Activated T-helper 2 cell treated with anti-CD3 and anti-CD28 coated beads, Interferon-gamma antibody, Interleukin-2, Interleukin-4, amounts not matched to agents 10 μg/mL and 5 μg/mL and 100 μg/mL, durations not matched to agents 14 hours and 24 hours and 36 hours (primary cell): ENCODE measurements at regions not wholly inside any gene's neighbourhood (a gene's known extent, or its start where the extent isn't known, plus 50 kb on each side); places are given as distances from the start of the nearest gene placed in this dataset.

Experiments used
- DNase-seq: peaks from one replicate; pipeline ENCODE4 v3.0.0; 2021; ENCODE audit warnings: low spot score
- H3K27ac Mint-ChIP-seq: one replicate; pipeline ENCODE4 v1.8.0; 2021; ENCODE audit warnings: mixed read lengths
- H3K27me3 Mint-ChIP-seq: one replicate; pipeline ENCODE4 v1.8.0; 2021; ENCODE audit warnings: low read depth, mixed read lengths
- H3K36me3 Mint-ChIP-seq: one replicate; pipeline ENCODE4 v1.8.0; 2021; ENCODE audit warnings: low read depth, mixed read lengths
- H3K4me1 Mint-ChIP-seq: one replicate; pipeline ENCODE4 v1.8.0; 2021; ENCODE audit warnings: low read depth, mixed read lengths
- H3K4me3 Mint-ChIP-seq: one replicate; pipeline ENCODE4 v1.8.0; 2021; ENCODE audit warnings: low read depth, mild to moderate bottlenecking, moderate library complexity, mixed read lengths
- H3K9me3 Mint-ChIP-seq: one replicate; pipeline ENCODE4 v1.8.0; 2021; ENCODE audit warnings: mixed read lengths
- intact Hi-C: fragments of 100-400 bp; cut with micrococcal nuclease; formaldehyde crosslinking; loops from one replicate; pipeline ENCODE4 v1.15.1; 2023

GRCh38 chr4:122203407-122203806 is 51.3 kb downstream of the BLTP1 start:
- H3K27ac Mint-ChIP-seq = no peak overlapping the region
- no peaks in the 10 kb centered on the region for H3K9me3 Mint-ChIP-seq
- no peak overlapping the region for H3K4me3 Mint-ChIP-seq
- no peak for DNase-seq
- H3K27me3 Mint-ChIP-seq = no peaks in the 10 kb centered on the region
- intact Hi-C loops = no loop called here
- no peaks in the 10 kb centered on the region for H3K4me1 Mint-ChIP-seq
- H3K36me3 Mint-ChIP-seq = peaks cover 24% of the 10 kb centered on the region

- H3K4me3 Mint-ChIP-seq = no peak overlapping the region
- no peak for DNase-seq
- H3K27ac Mint-ChIP-seq = no peak overlapping the region
- H3K36me3 Mint-ChIP-seq = peaks cover 30% of the 10 kb centered on the region
- no peaks in the 10 kb centered on the region for H3K27me3 Mint-ChIP-seq
- intact Hi-C loops = no loop called here
- no peaks in the 10 kb centered on the region for H3K4me1 Mint-ChIP-seq
- H3K9me3 Mint-ChIP-seq = no peaks in the 10 kb centered on the region
These were observed 53.6 kb downstream of the BLTP1 start for GRCh38 chr4:122205687-122206086.

DNA sequence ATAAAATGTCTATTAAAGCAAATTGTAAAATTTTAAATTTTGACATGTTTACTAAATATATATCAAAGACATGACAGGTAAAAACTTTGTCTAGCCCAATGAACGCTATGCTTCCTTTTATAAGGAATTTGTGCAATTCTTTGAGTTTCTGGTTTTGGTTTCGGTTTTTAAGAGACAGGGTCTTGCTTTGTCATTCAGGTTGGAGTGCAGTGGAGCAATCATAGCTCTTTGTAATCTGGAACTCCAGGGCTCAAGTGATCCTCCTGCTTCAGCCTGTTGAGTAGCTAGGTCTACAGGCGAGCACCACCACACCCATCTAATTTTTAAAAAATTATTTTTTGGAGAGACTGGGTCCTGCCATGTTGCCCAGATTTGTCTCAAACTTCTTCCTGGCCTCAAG is 60.7 kb downstream of the BLTP1 start:
- intact Hi-C loops = no loop called here
- peaks cover 46% of the 10 kb centered on the region for H3K36me3 Mint-ChIP-seq
- H3K27me3 Mint-ChIP-seq = no peaks in the 10 kb centered on the region

DNA sequence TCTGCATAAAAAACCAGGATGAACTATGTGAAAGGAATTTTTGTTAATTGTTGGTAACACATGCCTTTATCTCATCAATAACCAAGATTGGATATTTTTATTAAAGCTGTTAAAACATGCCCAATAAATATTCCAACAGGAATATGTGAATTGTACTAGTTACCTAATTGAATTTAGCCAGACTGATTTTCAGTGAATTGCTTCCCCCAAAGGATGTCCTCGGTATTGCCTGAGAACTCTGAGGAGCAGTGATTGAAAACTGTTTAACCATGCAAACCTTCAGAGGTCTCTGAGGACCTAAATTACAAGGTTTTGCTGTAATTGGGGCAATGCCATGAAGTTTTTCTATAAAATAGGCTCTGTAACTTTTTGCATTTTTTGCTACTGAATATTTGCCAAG is 66.6 kb downstream of the BLTP1 start:
- Mint-ChIP-seq H3K4me3 (no peak overlapping the region), H3K27ac (no peak overlapping the region), H3K4me1 (peaks cover 17% of the 10 kb centered on the region), H3K36me3 (peaks cover 37% of the 10 kb centered on the region), H3K27me3 (no peaks in the 10 kb centered on the region), H3K9me3 (peaks cover 4% of the 10 kb centered on the region)
- DNase-seq = no peak
- intact Hi-C loops = no loop called here

More for the DNA sequence above, 60.7 kb downstream of the BLTP1 start:
- DNase-seq = no peak
- Mint-ChIP-seq H3K4me3 (no peak overlapping the region), H3K4me1 (peaks cover 14% of the 10 kb centered on the region), H3K27ac (no peak overlapping the region), H3K9me3 (peaks cover 4% of the 10 kb centered on the region)

GRCh38 chr4:122219356-122219755 is 67.2 kb downstream of the BLTP1 start:
- Mint-ChIP-seq H3K4me3 (no peak overlapping the region), H3K27ac (no peak overlapping the region), H3K4me1 (peaks cover 17% of the 10 kb centered on the region), H3K36me3 (peaks cover 37% of the 10 kb centered on the region), H3K27me3 (no peaks in the 10 kb centered on the region), H3K9me3 (peaks cover 4% of the 10 kb centered on the region)
- intact Hi-C loops = no loop called here
- DNase-seq = no peak

DNA sequence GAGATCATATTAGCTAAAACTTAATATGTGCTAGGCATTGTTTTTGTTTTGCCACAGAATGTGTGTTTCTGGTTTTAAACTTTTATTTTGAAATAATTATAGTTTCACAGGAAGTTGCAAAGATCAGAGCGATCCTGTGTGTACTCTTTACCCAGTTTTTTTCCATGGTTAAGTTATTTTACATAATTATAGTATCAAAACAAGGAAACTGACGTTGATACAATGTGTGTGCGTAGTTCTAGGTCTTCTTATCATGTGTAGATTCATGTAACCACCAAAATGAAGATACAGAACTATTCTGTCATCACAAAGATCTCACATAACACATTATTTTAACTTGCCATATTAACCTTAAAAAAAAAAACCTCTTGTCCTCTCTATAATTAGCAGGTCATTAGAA is 69.2 kb downstream of the BLTP1 start:
- no peak overlapping the region for H3K4me3 Mint-ChIP-seq
- intact Hi-C loops = no loop called here

GRCh38 chr4:122224348-122224747 is 72.2 kb downstream of the BLTP1 start:
- peaks cover 23% of the 10 kb centered on the region for H3K36me3 Mint-ChIP-seq

More for the DNA sequence above, 69.2 kb downstream of the BLTP1 start:
- Mint-ChIP-seq H3K27ac (no peak overlapping the region), H3K4me1 (peaks cover 17% of the 10 kb centered on the region), H3K36me3 (peaks cover 27% of the 10 kb centered on the region), H3K9me3 (no peaks in the 10 kb centered on the region), H3K27me3 (no peaks in the 10 kb centered on the region)
- DNase-seq = no peak

DNA sequence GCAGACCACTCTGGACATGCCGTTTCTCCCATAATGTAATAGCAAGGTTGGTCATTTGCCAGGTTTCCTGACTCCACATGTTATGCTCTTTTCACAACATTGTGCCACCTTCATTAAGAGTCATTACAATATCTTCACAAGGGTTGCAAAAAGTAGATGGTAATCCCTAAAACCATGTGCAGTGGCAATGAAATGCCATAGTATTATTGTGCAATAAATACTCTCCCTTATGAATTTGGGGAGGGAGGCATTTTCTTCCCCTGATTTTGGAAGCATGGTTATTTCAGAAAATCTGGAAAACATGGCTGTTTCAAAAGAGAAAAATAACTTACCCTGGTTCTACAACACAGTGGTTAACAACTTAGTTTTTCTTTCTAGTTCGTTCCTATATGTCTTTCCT is 75.1 kb downstream of the BLTP1 start:
- Mint-ChIP-seq H3K4me3 (no peak overlapping the region), H3K27me3 (no peaks in the 10 kb centered on the region), H3K4me1 (no peaks in the 10 kb centered on the region), H3K36me3 (peaks cover 23% of the 10 kb centered on the region), H3K27ac (no peak overlapping the region), H3K9me3 (no peaks in the 10 kb centered on the region)
- DNase-seq = no peak
- intact Hi-C loops = no loop called here

More at GRCh38 chr4:122224348-122224747, 72.2 kb downstream of the BLTP1 start:
- Mint-ChIP-seq H3K4me3 (no peak overlapping the region), H3K9me3 (no peaks in the 10 kb centered on the region), H3K4me1 (peaks cover 1% of the 10 kb centered on the region), H3K27me3 (no peaks in the 10 kb centered on the region), H3K27ac (no peak overlapping the region)
- no peak for DNase-seq
- intact Hi-C loops = no loop called here

DNA sequence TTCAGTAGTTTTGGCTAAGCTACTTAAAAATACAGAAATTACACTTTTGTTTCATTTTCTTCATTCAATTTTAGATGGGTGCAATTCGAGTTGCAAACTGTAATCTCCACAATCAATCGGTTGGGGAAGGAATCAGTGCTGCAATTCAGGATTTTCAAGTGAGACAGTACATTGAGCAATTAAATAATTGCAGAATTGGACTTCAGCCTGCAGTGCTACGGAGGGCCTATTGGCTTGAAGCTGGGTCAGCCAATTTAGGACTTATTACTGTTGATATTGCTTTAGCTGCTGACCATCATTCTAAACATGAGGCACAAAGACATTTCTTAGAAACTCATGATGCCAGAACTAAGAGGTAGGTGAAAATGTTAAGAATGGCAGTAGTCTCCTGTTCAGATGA is 77.7 kb downstream of the BLTP1 start:
- intact Hi-C loops = no loop called here
- H3K36me3 Mint-ChIP-seq = peaks cover 21% of the 10 kb centered on the region
- no peak for DNase-seq
- no peak overlapping the region for H3K27ac Mint-ChIP-seq
- no peaks in the 10 kb centered on the region for H3K9me3 Mint-ChIP-seq
- no peaks in the 10 kb centered on the region for H3K27me3 Mint-ChIP-seq
- H3K4me1 Mint-ChIP-seq = no peaks in the 10 kb centered on the region
- no peak overlapping the region for H3K4me3 Mint-ChIP-seq

- intact Hi-C loops = no loop called here
- Mint-ChIP-seq H3K27me3 (no peaks in the 10 kb centered on the region), H3K36me3 (peaks cover 31% of the 10 kb centered on the region), H3K4me3 (no peak overlapping the region), H3K9me3 (no peaks in the 10 kb centered on the region), H3K27ac (no peak overlapping the region), H3K4me1 (no peaks in the 10 kb centered on the region)
- no peak for DNase-seq
These were observed 80.5 kb downstream of the BLTP1 start for GRCh38 chr4:122232633-122233032.

- Mint-ChIP-seq H3K4me3 (no peak overlapping the region), H3K4me1 (peaks cover 4% of the 10 kb centered on the region), H3K27ac (no peak overlapping the region), H3K27me3 (no peaks in the 10 kb centered on the region), H3K9me3 (no peaks in the 10 kb centered on the region), H3K36me3 (peaks cover 37% of the 10 kb centered on the region)
- DNase-seq = no peak
- intact Hi-C loops = no loop called here
These were observed 82.6 kb downstream of the BLTP1 start for GRCh38 chr4:122234686-122235085.

DNA sequence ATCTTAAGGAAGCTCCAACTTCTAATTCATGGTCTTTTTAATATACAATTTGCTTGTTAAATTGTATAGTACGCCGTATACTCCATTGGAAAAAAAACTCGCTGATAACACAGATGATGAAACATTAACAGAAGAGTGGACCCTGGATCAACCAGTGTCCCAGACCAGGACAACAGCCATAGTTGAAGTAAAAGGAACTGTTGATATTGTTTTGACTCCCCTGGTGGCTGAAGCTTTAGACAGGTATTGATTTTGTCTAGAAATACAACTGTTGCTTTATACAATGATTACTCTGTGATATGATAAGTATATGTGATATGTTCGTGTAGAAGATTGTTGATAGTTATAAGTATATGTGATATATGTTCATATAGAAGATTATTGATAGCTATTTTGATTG is 91.7 kb downstream of the BLTP1 start:
- Mint-ChIP-seq H3K27ac (no peak overlapping the region), H3K9me3 (no peaks in the 10 kb centered on the region), H3K4me1 (no peaks in the 10 kb centered on the region), H3K4me3 (no peak overlapping the region), H3K36me3 (peaks cover 33% of the 10 kb centered on the region), H3K27me3 (no peaks in the 10 kb centered on the region)
- DNase-seq = no peak
- intact Hi-C loops = no loop called here

DNA sequence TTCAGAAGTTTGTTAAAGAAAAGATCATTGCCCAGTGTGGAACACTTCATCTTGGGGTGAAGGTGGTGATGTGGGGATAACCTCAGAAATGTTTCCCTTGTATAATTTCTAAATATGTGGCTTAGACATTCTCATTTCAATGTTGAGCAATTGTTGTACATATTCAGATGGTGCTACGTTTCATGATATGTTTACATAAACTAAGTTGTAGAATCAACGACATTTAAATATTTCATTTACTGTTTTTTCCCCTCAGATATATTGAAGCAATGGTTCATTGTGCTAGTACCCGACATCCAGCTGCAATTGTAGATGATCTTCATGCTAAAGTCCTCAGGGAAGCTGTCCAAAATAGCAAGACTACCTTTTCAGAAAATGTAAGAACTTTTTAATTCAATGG is 92.6 kb downstream of the BLTP1 start:
- Mint-ChIP-seq H3K4me3 (no peak overlapping the region), H3K27me3 (no peaks in the 10 kb centered on the region), H3K36me3 (peaks cover 34% of the 10 kb centered on the region), H3K27ac (no peak overlapping the region), H3K4me1 (no peaks in the 10 kb centered on the region), H3K9me3 (no peaks in the 10 kb centered on the region)
- no peak for DNase-seq
- intact Hi-C loops = no loop called here

DNA sequence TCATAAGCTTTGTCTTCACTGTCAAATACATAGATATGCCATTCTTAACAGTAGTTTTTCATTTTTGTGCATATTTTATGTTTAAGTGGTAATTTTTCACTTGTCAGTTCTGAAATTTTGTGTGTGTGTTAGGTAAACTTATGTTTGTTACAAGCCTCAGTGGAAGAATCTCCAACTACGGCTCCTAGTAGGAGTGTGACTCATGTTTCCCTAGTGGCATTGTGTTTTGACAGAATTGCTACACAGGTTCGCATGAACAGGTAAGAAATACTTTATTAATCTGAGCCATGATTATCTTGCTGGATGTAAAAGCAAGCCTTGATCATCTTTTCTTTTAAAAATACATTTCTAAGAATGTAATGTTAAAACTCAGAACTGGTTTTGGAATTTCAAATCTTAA is 94.4 kb downstream of the BLTP1 start:
- Mint-ChIP-seq H3K9me3 (no peaks in the 10 kb centered on the region), H3K4me3 (no peak overlapping the region), H3K4me1 (no peaks in the 10 kb centered on the region), H3K27me3 (no peaks in the 10 kb centered on the region), H3K27ac (no peak overlapping the region), H3K36me3 (peaks cover 26% of the 10 kb centered on the region)
- no peak for DNase-seq
- intact Hi-C loops = no loop called here
